GM19025 (cell line): ENCODE measurements at regions not wholly inside any gene's neighbourhood (a gene's known extent, or its start where the extent isn't known, plus 50 kb on each side); places are given as distances from the start of the nearest gene placed in this dataset.
"Not testable (repeated sequence)": the region's sequence is repeated elsewhere in the genome, so short reads cannot be mapped to it uniquely, and the experiment has no call there.

Experiments used
- ATAC-seq: cut with Tn5 transposase; IDR thresholded peaks from one replicate; pipeline ENCODE4 v1.9.1; 2021; ENCODE audit warnings: mild to moderate bottlenecking, low read depth, moderate library complexity; ENCODE audit not compliant: unreplicated experiment

- no peak for ATAC-seq
These were observed 1483.7 kb upstream of the ACO1 start for GRCh38 chr9:30900706-30901105.

- ATAC-seq = no peak
These were observed 1471.1 kb upstream of the ACO1 start for GRCh38 chr9:30913331-30913730.

- ATAC-seq = no peak
These were observed 1469.0 kb upstream of the ACO1 start for GRCh38 chr9:30915451-30915850.

- no peak for ATAC-seq
These were observed 1459.3 kb upstream of the ACO1 start for GRCh38 chr9:30925126-30925525.

- no peak for ATAC-seq
These were observed 1458.8 kb upstream of the ACO1 start for GRCh38 chr9:30925635-30926034.

- no peak for ATAC-seq
These were observed 1456.4 kb upstream of the ACO1 start for GRCh38 chr9:30928045-30928444.

- no peak for ATAC-seq
These were observed 1452.2 kb upstream of the ACO1 start for GRCh38 chr9:30932226-30932625.

GRCh38 chr9:30935730-30936129 is 1448.7 kb upstream of the ACO1 start:
- ATAC-seq = no peak

GRCh38 chr9:30937106-30937505 is 1447.3 kb upstream of the ACO1 start:
- ATAC-seq = no peak

- ATAC-seq = not testable (repeated sequence)
These were observed 1441.6 kb upstream of the ACO1 start for GRCh38 chr9:30942852-30943251.

- ATAC-seq = no peak
These were observed 1440.8 kb upstream of the ACO1 start for GRCh38 chr9:30943446-30944224.

GRCh38 chr9:30944225-30944569 is 1440.2 kb upstream of the ACO1 start:
- no peak for ATAC-seq

- ATAC-seq = no peak
These were observed 1439.6 kb upstream of the ACO1 start for GRCh38 chr9:30944741-30945280.

- no peak for ATAC-seq
These were observed 1420.1 kb upstream of the ACO1 start for GRCh38 chr9:30964332-30964731.

GRCh38 chr9:30967476-30967875 is 1417.0 kb upstream of the ACO1 start:
- no peak for ATAC-seq

- ATAC-seq = no peak
These were observed 1414.3 kb upstream of the ACO1 start for GRCh38 chr9:30970186-30970585.

- ATAC-seq = no peak
These were observed 1413.6 kb upstream of the ACO1 start for GRCh38 chr9:30970812-30971211.

GRCh38 chr9:30972654-30973053 is 1411.8 kb upstream of the ACO1 start:
- no peak for ATAC-seq

GRCh38 chr9:30977965-30978364 is 1406.5 kb upstream of the ACO1 start:
- no peak for ATAC-seq

GRCh38 chr9:30982301-30982700 is 1402.1 kb upstream of the ACO1 start:
- ATAC-seq = no peak

- ATAC-seq = no peak
These were observed 1388.3 kb upstream of the ACO1 start for GRCh38 chr9:30995956-30996738.

GRCh38 chr9:30996761-30997160 is 1387.7 kb upstream of the ACO1 start:
- ATAC-seq = no peak
